GM18502 (cell line): ENCODE measurements at regions not wholly inside any gene's neighbourhood (a gene's known extent, or its start where the extent isn't known, plus 50 kb on each side); places are given as distances from the start of the nearest gene placed in this dataset.
"Not testable (repeated sequence)": the region's sequence is repeated elsewhere in the genome, so short reads cannot be mapped to it uniquely, and the experiment has no call there.

Experiments used
- ATAC-seq: cut with Tn5 transposase; IDR thresholded peaks from one replicate; pipeline ENCODE4 v1.9.1; 2021; ENCODE audit warnings: mild to moderate bottlenecking; ENCODE audit not compliant: unreplicated experiment, poor library complexity

DNA sequence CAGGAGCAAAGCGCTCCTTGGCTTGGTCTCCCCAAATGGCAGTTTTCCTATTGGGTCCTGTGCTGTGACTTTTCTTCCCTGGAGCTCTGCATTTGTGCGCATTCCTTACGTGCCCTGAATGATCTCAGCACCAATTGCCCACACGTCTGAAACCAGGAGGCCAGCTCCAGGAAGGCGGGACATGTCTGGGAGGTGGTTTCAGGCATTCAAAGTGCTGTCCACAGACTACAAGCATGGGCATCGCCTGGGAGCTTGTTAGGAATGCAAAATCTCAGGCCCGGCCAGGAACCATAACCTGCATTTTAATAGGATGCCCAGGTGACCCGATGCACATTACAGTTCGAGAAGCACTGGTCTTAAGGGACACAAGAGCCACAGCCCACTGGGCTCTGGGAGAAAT lies 239.6 kb downstream of the ANKRD60 start:
- no peak for ATAC-seq

DNA sequence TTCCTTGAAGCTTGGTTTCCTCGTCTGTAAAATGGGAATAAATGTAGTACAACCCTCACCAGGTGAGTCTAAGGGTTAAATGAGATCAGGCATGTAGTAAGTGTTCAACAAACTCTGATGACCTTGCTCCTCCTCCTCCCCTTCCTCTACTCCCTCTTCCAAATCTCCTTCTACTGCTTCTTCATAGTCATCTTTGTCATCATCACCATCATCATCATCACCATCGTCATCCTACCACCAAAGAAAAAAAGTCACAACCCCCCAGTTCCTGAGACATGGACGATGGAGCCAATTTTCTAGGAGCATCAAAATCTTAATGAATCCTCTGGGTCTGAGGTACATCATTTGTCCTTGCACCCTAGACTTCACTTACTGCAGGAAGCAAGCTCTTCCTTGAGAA lies 240.0 kb downstream of the ANKRD60 start:
- ATAC-seq: no peak

DNA sequence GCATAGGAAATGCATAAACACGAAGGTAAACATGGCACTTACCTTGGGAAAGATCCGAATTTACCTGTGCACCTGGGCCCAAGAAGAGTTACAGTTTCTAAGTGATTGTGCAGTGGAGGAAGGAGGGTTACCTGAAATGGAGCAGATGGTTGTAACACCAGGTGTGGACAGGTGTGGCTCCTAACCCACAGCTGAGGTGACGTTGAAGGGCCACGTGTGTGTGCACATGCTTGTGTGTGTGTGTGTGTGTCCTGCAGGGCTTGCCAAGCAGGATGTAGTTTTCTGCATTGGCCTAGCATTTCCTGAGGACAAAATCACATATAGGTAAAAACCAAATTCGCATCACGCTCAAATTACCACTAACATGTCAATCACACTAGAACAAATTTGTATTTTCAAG lies 240.8 kb downstream of the ANKRD60 start:
- no peak for ATAC-seq

DNA sequence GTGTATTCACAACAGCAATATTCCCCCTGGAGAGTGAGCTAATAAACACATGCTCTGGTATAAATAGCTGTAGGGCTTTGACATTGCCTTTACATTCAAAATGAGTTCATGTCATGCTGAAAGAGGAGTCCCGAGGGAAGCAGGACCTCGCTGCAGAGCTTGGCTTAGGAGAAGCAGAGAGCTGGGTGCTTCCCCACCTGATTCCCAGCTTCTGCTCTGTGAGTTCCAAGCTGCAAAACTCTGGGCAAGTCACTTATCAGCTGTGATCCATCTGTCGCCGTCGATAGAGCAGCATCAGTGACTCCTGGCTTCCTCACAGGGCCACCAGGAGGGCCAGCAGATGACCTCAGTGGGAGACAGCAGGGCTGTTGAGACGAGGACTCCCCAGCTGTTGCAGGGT lies 241.8 kb downstream of the ANKRD60 start:
- ATAC-seq: no peak

DNA sequence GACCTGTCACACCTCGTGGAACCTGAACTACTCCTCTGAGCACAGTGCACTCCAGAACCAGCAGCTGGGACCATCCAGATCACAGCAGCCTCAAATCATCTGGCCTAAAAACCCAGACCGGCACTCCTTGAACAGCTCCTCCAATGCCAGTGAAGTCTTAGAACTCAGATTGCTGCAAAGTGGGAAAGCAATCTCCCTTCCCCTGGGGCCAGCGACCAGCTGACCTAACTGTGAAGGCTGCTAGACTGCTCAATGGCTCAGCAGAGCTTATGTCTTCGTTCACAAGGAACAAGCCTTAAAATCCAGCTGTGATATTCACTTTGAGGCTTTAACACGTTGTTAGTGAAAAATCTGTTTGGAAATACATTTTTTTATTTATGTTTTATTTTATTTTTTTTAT lies 243.2 kb downstream of the ANKRD60 start:
- ATAC-seq: no peak

DNA sequence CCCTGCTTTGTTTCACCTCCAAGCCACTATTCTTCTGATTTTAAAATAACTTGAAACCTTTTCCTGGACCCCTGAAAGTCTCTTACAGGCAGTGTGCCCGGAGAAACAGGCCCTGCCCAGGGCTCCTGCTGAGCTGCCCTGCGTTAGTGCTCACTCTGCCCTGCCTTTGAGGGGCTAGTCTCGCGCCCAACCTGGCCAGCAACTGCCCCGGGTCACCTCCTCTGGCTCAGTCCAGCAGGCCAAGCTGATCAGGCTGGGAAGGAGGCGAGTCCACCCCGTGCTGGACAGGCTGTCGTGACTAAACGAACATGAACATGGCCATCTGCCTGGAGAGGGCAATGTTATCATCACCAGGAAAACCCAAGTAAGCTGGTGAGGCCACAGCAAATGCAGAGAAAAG lies 245.4 kb downstream of the ANKRD60 start:
- ATAC-seq: no peak

DNA sequence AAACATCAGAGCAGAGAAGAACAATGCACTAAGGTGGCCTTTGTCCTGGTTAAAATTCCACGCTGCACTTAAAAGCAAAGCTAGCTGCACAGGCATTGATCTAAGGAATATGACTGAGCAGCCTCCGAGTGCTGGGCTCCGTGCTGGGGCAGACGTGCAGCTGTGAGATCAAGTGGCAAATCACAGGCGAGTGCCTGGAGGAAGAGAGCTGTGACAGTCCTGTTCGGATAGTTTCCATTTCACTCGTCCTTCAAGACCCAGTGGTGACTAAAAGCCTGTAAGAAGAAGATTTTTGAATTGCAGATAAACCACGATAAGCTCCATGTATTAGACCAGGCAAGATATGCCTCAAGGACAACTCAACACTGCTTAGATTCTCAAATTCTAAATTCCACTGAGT lies 247.9 kb downstream of the ANKRD60 start:
- no peak for ATAC-seq

DNA sequence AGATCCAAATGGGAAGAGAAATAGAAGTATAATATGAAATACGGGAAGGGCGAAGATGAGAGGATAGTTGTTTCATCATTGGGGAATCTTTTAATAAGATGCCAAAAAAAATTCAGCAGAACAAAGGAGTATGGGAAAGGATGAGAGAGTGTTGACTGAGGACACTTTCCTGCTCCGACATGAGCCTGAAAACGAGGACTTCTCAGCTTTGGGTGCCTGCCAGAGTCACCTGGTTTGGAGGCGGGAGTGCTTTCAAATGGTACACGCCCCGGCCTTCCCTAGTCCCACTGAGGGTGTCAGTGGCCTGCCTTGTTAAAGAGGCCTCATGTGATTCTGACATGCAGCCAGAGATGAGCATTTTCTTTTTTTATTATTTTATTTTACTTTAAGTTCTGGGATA lies 250.9 kb downstream of the ANKRD60 start:
- ATAC-seq: no peak

DNA sequence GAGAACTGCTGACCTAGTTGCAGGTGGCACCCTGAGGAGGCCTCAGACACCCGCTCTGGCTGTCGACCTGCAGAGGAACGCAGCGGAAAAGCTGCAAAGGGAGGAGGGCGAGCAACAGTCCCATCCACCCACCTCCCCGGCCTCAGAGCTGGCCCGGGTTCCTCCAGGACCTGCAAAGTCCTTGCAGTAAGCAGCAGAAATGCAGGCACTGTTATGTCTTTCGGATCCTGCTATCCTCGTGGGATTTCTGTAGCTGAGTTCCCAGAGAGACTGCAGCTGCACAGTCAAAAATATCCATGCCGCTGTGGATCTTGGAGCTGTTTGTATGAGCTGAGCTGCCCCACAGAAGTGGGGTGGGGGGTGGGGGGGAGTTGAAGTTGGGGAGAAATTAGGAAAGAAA lies 251.3 kb downstream of the ANKRD60 start:
- no peak for ATAC-seq

DNA sequence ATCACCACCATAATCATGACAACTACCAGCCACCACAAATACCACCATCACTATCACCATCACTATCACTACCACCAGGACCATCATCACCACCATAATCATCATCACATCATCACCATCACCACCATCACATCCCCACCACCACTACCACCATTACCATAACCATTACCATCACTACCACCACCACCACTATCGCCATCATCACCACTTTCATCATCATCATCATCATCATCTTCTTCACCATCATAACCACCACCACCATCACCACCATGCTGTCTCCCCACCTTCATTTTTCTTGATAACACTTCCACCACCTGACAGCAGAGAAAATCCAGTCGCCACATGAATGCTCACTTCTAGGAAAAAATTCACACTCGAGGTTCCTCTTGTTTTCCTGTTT lies 253.6 kb downstream of the ANKRD60 start:
- no peak for ATAC-seq

DNA sequence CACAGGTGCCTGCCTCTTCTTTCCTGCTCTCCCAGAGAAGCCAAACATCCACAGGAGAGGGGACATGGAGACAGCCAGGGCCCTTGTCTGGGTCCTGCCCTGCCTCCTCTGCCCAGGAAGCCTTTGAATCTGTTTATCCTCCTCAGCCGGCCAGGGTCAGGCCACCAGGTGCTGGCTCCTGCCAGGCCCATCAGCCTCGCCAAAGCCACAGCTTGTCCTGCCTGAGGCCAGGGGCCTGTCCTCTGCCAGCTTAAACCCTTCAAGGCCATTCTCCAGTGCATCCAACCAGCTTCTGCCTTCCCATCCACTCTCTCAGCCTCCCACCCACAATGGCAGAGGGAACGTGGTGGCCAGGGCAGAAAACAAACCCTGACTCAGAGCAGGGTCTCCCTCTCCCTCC lies 254.6 kb downstream of the ANKRD60 start:
- no peak for ATAC-seq

DNA sequence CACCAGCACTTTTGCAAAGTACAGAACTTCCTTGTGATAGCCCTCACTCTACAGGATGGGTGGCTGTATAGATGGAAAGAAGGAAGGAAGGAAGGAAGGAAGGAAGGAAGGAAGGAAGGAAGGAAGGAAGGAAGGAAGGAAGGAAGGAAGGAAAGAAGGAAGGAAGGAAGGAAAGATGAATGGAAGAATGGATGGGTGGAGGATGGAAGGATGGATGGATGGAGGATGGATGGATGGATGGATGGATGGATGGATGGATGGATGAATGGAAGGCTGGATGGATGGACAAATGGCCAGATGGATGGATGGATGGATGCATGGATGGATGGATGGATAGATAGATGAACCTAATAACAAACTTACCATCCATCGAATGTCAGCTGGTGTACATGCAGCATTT lies 256.9 kb downstream of the ANKRD60 start:
- not testable (repeated sequence) for ATAC-seq

DNA sequence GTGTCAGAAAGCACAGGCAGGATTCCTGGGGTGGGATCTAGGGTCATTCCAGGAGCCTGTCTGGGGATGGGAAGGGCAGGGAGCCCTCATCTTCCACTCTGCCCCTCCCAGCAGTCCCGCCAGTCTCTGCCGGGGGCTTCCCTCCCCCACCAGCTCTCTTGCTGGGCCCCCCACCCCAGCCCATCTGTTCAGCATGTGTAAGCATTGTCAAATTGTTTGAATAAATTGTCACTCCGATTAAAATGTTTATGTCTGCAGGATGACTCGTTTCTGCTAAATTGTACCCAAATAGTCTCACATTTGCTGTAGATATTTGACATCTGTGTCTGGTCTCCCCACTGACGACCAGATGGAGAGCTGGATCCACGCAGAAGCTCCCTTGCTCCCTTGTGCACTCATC lies 257.6 kb downstream of the ANKRD60 start:
- no peak for ATAC-seq

DNA sequence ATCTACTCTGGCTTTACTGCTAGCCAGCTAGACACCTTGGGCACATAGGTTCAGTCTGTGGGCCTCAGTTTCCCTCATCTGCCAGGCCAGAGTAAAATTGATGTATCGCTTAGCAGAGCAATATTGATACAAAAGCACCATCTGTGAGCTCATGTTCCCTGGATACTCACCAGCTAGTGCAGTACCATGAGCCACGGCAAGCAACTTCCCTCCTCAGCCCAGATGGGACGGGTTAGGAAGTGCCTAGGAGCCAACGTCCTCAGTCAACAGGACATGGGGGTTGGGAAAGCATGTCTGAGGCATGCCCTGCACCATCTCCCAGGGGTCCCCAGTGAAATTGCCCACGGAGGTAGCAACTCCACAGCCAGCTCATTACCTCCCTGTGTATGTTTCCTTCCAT lies 258.3 kb downstream of the ANKRD60 start:
- no peak for ATAC-seq

DNA sequence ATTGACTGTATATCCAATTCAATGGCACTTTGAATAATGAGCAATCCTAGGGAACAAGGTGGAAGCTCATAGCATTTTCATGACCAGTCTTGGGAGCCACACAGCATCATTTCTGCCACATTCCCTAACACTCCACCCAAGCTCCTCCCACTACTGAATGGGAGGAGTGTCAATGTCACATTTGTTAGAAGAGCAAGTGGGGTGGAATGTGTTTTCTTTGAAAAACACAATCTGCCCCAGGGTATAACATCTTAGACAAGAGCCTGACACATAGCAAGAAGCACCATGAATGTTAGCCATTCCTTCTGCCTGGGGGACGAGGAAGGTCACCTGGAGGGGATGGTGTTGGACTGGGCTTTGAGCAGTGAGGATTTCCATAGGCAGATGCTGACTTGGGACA lies 258.3 kb upstream of the PMEPA1 start:
- no peak for ATAC-seq

DNA sequence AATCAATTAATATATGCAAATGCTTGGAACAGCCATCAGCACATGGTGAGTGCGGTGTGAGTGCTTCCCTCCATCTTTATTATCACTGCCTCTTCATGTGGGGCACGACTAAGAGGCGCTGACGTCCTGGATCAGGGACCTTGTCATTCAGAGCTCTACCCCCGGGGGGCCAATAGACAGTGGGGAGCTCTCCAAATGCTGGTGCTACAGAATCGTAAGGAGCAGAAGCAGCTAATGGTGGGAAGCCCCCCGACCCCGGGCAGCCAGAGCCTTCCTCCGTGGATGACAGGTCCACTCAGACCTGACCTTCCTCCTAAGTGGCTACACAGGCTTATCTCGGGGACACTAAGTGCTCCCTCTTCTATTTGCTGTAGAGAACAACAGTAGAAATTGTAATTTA lies 257.5 kb upstream of the PMEPA1 start:
- no peak for ATAC-seq

DNA sequence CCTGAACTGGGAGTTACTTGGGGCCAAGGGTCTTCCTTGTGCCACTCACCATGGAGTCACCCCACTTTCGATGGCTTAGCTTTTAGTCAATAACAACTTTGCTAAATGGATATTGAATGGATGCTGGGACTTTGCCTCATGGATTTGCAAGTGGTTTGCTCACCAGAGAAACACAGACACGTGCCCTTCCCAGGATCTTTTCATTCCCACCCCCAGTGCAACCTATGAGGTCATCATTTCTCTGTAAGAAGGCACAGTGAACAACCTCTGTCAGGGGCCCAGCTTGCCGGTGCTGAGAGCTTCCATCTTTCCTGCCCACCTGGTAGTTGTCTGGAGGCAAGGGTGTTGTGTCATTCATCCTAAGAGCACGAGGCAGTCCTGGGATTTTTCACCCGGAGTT lies 256.8 kb upstream of the PMEPA1 start:
- no peak for ATAC-seq

DNA sequence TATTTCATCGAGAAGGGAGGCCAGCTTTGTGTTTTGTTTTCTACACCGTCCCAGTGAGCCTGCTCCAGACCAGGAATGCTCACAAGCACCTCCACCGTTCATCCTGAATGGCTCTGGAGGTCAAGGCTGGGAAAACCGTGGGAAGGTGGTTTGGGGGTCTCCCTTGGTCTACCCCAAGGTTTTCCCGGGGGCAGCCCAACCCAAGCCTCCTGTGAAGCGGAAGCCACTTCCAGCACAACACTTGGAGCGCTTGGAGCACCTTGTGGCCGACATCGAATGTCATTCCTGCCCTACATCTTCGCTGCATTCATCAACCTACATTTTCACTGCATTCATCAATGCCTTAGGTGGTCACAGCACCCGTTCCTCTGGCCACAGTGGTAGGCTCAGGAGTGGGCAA lies 255.6 kb upstream of the PMEPA1 start:
- no peak for ATAC-seq

DNA sequence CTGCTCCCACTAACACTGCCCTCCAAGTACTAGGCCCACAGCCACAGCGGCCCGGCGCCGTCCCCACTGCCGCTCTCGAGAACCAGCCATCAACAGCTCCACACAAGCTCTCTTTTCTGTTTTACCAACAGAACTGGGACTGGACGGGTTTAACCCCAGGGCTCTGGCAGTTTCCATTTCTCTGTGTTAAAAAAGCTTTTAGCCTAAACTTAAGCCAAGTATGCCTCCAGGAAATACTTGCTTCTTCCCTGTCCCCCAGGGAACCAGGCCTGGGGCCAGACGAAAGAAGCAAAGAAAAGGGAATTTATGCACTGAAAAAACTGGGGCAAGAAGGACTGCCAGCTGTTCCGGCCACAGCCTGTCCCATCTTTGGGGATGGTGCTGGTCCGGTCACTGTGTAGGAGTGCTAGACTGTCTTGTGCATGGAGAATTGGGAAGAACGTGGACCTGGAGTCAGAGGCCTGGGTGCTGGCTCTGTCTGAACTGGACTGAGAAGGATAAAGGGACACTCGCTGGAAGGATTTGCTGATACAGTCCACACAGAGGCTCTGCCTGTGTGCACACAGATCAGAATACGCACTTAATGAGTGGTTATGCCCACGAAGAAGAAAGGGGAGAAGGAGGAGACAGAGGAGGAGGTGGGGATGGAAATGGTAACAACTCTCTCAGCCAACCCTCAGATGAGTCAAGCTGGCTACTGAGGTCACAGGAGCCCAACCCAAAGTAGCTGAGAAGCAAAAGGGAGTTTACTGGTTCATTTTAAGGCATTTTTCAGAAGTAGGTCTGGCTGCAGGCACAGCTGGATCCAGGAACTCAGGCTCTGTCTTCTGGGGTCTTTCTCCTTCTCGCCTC lies 254.4 kb upstream of the PMEPA1 start:
- ATAC-seq: no peak

DNA sequence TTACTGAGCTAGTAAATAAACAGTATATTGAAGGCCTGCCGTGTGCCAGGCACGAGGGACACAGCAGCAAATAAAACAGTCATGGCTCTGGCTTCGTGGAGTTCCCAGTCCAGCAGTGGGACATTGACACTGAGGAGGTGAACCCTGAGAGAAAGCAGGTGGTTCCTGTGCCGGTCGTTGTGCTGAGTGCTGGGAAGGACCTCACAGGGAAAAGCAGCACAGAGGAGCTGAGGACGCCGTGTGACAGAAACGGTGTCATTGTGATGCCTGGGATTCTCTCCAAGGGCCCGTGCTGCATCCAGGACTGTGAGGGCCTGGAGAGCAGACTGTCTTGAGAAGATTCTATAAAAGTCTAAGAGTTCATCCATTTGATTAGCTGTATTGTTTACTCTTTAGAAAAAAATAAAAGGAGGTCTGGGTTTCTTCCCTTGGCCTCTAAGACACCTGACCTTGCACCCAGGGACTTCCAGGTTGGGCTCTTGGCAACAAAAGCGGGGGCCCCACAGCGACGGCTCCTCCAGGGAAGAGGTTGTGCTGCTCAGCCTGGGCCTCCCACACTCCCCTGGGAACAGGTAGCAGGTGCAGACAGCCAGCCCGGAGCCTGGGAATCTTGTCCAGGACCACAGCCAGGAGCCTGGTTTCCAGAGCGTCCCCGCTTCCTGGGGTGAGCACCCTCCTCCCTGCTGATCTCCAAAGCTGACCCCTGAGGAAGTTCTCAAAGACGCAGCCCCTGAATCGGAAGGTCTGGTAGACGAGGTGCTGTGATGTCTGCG lies 251.2 kb upstream of the PMEPA1 start:
- ATAC-seq: no peak

DNA sequence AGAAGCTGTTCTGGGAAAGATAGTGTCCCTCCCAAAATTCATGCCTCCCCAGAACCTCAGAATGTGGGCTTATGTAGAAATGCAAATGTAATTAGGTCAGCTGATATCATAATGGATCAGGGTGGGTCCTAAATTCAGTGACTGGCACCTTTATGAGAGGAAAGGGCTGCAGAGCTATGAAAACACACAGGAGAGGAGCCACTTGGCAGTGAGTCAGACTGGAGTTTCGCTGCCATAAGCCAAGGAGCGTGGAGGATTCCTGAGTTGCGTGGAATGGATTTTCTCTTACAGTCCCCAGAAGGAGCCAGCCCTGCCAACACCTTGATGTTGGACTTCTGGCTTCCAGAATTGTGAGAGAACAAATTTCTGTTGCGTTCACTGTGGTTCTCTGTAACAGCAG lies 249.8 kb upstream of the PMEPA1 start:
- ATAC-seq: no peak

DNA sequence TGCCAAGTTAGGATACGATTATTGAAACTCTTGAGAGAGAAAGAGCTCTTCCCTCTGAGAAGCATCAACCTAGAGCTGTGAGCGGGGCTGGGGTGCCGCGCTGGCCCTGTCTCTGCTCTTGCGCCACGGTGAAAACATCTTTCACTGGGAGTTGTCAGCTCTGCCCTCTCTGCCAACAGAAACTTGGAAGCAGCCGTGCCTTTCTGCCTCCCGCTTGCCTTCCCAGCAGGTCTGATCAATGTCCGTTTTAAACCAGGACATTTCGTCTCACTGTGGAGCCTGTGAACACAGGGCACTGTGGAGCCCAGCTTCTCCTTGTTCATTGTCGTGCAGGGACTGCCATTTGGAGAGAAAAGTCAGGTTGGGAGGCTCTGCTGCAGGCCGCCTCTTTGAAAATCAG lies 249.2 kb upstream of the PMEPA1 start:
- ATAC-seq: no peak
